Heart right ventricle (tissue), 16 donors: ENCODE measurements at regions not wholly inside any gene's neighbourhood (a gene's known extent, or its start where the extent isn't known, plus 50 kb on each side); places are given as distances from the start of the nearest gene placed in this dataset.

Experiments used
- ATAC-seq, 8 donors: fragments of 200-7000 bp; cut with Tn5 transposase; one replicate each; pipeline ENCODE4 v1.9.1; 2020; ENCODE audit warnings: mild to moderate bottlenecking in 8 of 8, moderate library complexity in 8 of 8, moderate number of reproducible peaks in 1 of 8
- DNase-seq, 2 donors: peaks; one replicate each; pipeline ENCODE4 v3.0.0-alpha.2; 2020
- H3K27ac ChIP-seq, 10 donors: fragments of 200-600 bp; sonication (generic) in 2 of 10; one replicate each; pipeline versions ENCODE4 v1.5.0 to v1.8.0; 2020 to 2022; ENCODE audit warnings: mild to moderate bottlenecking in 3 of 10
- H3K27me3 ChIP-seq, 7 donors: fragments of 200-600 bp; one replicate each; pipeline ENCODE4 v1.8.0; 2021 to 2022; ENCODE audit warnings: mild to moderate bottlenecking in 2 of 7
- H3K36me3 ChIP-seq, 9 donors: fragments of 200-600 bp; sonication (generic) in 1 of 9; one replicate each; pipeline versions ENCODE4 v1.5.0 to v1.8.0; 2020 to 2022; ENCODE audit warnings: mild to moderate bottlenecking in 2 of 9
- H3K4me1 ChIP-seq, 9 donors: fragments of 200-600 bp; sonication (generic) in 1 of 9; one replicate each; pipeline versions ENCODE4 v1.5.0 to v1.8.0; 2020 to 2022; ENCODE audit warnings: mild to moderate bottlenecking in 4 of 9
- H3K4me3 ChIP-seq, 10 donors: fragments of 200-600 bp; sonication (generic) in 2 of 10; one replicate each; pipeline versions ENCODE4 v1.5.0 to v1.8.0; 2020 to 2022; ENCODE audit warnings: mild to moderate bottlenecking in 7 of 10, moderate library complexity in 2 of 10
- H3K9me3 ChIP-seq, 11 donors: fragments of 200-600 bp in 10 of 11; sonication (generic) in 2 of 11; one replicate each; pipeline versions ENCODE4 v1.5.0 to v1.8.0; 2013 to 2022; ENCODE audit warnings: mild to moderate bottlenecking in 2 of 11, control low read depth in 1 of 11, moderate library complexity in 1 of 11
- WGBS, 2 donors: extraction: QIAGEN DNeasy Blood & Tissue Kit; methylation state at CpG; one replicate each; pipeline ENCODE4 v1.1.7; 2013; ENCODE audit warnings: inconsistent platforms in 1 of 2; 5-methylcytosine and 5-hydroxymethylcytosine counted together
- intact Hi-C, 10 donors: fragments of 100-400 bp; cut with DNase I; formaldehyde crosslinking; loops; one replicate each; pipeline versions ENCODE4 v1.11.1 to v1.14.2; 2022
- TF ChIP-seq, protein P1 (sequence below), 9 donors: fragments of 200-600 bp; sonication (generic) in 2 of 9; IDR thresholded peaks; one replicate each; pipeline versions ENCODE4 v1.5.0 to v1.8.0; 2021 to 2022; ENCODE audit warnings: antibody characterized with exemption in 9 of 9, mild to moderate bottlenecking in 5 of 9, moderate library complexity in 1 of 9
- donor health status: Arrhythmogenic right ventricular cardiomyopathy.
- donor health status: ischemic (EF 13 %, LVEDD 7.1; RV severe dilation, severe dysfunction).
- donor health status: healthy with polysubstance abuse.
- donor health status: DM: no; HTN: yes; CAD: no.
- donor health status: DM: no; HTN: no; CAD: no.
- donor health status: ischemic (EF 25% LVEDD 6.9; RV normal size, moderate dysfunction).
- donor health status: ischemic (EF 25% LVEDD 5.7; RV mildly dilated, moderate dysfunction).
- donor health status: healthy.
- donor health status: DM: yes; HTN: yes; CAD: no.
- donor health status: Ischemic cardiomyopathy.
- donor health status: ischemic (EF 35%, LVEDD 5.7; RV mildly dilated, moderate dysfunction).
- donor health status: nonischemic (EF 11% LVEDD 7.7; RV severe dilation, severe dysfunction).
- donor health status: DM: yes; HTN: yes; CAD: no.
- donor health status: PGD.
- donor health status: ischemic (EF 29% LVEDD 5.4; RV normal size, mild dysfunction).
- donor health status: nonischemic (EF 23%, LVEDD 6.1; RV moderate dilation, normal function).

DNA sequence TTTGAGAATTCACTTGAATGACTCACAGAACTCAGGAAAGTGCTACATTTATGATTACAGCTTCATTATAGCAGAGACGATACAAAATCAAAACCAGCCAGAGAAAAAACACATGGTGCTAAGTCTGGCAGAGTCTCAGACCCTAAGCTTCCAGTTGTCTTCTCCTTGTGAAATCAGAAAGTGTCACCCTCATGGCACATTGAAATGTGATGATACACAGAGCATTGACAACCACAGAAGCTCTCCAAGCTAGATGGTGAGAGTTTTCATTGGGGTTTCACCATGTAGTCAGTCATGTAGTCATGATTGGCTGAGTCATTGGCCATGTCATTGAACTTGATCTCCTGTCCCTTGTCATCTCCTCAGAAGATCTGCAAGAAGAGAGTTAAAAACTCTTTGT is 526.6 kb downstream of the MRPL39 start:
- intact Hi-C loops: no loop called here

DNA sequence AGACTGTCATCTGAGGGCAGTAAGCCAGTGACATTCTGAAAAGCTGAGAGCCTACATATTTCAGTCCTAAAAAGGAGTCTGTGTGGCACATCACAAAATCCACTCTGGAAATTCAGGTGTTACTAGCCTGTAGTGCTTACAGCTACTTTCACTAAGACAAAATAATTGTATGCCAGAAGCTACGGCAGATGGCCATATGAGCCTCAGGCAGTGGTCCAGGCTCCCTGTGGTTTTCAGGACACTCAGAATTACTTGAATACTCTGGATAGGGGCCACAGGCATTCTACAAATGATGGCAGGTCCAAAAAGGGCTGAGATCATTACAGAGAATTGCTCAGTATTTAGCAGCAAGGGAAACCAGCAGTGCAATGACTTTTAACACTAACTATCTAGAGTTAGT is 527.1 kb downstream of the MRPL39 start:
- ATAC-seq (no peak), DNase-seq (no peak)
- Histone ChIP-seq H3K4me1 (no peaks in the 10 kb centered on the region), H3K27me3 (no peaks in the 10 kb centered on the region), H3K27ac (no peak overlapping the region), H3K36me3 (no peaks in the 10 kb centered on the region), H3K4me3 (no peak overlapping the region), H3K9me3 (no peaks in the 10 kb centered on the region)
- TF ChIP-seq, protein P1, sequence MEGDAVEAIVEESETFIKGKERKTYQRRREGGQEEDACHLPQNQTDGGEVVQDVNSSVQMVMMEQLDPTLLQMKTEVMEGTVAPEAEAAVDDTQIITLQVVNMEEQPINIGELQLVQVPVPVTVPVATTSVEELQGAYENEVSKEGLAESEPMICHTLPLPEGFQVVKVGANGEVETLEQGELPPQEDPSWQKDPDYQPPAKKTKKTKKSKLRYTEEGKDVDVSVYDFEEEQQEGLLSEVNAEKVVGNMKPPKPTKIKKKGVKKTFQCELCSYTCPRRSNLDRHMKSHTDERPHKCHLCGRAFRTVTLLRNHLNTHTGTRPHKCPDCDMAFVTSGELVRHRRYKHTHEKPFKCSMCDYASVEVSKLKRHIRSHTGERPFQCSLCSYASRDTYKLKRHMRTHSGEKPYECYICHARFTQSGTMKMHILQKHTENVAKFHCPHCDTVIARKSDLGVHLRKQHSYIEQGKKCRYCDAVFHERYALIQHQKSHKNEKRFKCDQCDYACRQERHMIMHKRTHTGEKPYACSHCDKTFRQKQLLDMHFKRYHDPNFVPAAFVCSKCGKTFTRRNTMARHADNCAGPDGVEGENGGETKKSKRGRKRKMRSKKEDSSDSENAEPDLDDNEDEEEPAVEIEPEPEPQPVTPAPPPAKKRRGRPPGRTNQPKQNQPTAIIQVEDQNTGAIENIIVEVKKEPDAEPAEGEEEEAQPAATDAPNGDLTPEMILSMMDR (IDR thresholded peaks at IDR 0.05): no peak
- 84 to 86% methylated on average over 1 of the region's 1 CpG for WGBS, 2 donors
- intact Hi-C loops: no loop called here

More for the DNA sequence above, 526.6 kb downstream of the MRPL39 start:
- H3K27ac ChIP-seq: no peak overlapping the region
- no peak overlapping the region for H3K4me3 ChIP-seq
- ATAC-seq (no peak), DNase-seq (no peak)
- H3K4me1 ChIP-seq: no peaks in the 10 kb centered on the region
- 84 to 89% methylated on average over 1 of the region's 1 CpG for WGBS, 2 donors
- H3K36me3 ChIP-seq: no peaks in the 10 kb centered on the region
- no peaks in the 10 kb centered on the region for H3K9me3 ChIP-seq
- H3K27me3 ChIP-seq: no peaks in the 10 kb centered on the region
- TF ChIP-seq, protein P1 (IDR thresholded peaks at IDR 0.05): no peak

DNA sequence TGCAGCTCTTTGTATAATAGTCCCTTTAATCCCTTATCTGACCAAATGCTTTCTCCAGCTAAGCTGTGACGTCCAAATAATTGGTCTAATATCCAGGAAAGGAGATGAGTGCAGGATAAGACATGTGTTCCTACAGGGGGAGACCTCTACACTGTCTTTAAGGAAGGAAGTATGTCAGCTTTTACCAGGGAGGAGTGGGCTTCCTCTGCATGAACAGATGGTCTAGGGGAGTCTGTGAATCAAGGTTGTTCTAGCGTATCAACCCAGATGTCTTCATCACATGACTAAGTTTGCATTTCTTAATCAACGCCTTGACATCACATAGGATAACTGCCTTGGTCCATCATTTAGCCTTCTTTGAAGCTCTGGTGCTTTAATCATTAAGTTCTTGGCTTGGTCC is 528.2 kb downstream of the MRPL39 start:
- Histone ChIP-seq H3K9me3 (no peaks in the 10 kb centered on the region), H3K4me1 (no peaks in the 10 kb centered on the region), H3K27ac (no peak overlapping the region), H3K36me3 (no peaks in the 10 kb centered on the region), H3K4me3 (no peak overlapping the region), H3K27me3 (no peaks in the 10 kb centered on the region)
- ATAC-seq: no peak
- TF ChIP-seq, protein P1 (IDR thresholded peaks at IDR 0.05): no peak
- intact Hi-C loops: no loop called here
- WGBS, 2 donors: 50 to 63% methylated on average over 3 of the region's 3 CpGs
- no peak for DNase-seq

DNA sequence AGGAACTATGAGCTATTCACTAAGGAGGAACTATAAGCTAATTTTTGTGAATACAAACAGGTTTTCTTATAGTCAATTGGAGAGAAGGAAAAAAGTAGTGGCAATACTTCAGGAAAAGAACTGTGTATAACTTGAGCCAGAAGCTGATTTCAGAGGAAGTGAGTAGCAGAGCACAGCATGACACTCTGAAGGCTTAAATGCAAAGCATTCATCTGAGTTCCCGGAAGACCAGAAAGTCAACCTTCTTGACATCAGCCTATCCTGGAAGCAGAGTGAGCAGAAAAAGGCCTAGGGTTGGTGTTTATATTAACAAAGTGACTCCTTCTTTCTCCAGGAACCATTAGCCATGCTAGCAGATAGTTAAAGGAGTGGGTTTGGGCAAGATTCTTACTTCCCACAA is 545.2 kb downstream of the MRPL39 start:
- H3K27me3 ChIP-seq: no peaks in the 10 kb centered on the region
- H3K27ac ChIP-seq: no peak overlapping the region
- no peaks in the 10 kb centered on the region for H3K4me1 ChIP-seq
- TF ChIP-seq, protein P1 (IDR thresholded peaks at IDR 0.05): no peak
- DNase-seq: no peak
- H3K9me3 ChIP-seq: no peaks in the 10 kb centered on the region
- ATAC-seq: no peak
- H3K4me3 ChIP-seq: no peak overlapping the region
- intact Hi-C loops: no loop called here
- WGBS, 2 donors: 53 to 68% methylated on average over 1 of the region's 1 CpG
- no peaks in the 10 kb centered on the region for H3K36me3 ChIP-seq

DNA sequence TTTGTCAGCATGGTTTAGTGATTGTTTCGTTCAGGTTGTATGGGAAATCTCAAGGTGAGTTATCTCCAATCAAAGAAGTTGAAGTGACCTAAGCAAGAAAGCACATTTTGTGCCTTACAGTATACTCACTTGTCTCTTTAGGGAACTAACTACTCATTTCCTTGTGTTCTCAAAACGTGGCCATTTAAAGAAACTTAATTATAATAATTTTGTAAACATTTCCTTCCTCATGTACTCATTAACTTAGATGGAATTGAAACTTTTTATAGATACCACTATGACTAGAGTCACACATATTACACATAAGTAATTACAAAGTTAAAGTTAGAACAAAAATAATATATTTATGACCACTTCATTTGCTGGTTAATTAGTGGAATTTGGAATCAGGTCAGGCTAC is 552.6 kb downstream of the MRPL39 start:
- no peaks in the 10 kb centered on the region for H3K27me3 ChIP-seq
- H3K4me1 ChIP-seq: no peaks in the 10 kb centered on the region
- intact Hi-C loops: no loop called here
- WGBS, 2 donors: 41 to 50% methylated on average over 2 of the region's 2 CpGs
- DNase-seq (no peak), ATAC-seq (no peak)
- no peak overlapping the region for H3K4me3 ChIP-seq
- H3K27ac ChIP-seq: no peak overlapping the region
- TF ChIP-seq, protein P1 (IDR thresholded peaks at IDR 0.05): no peak
- H3K9me3 ChIP-seq: peaks cover 0 to 11% (median 0%) of the 10 kb centered on the region in 11 donors
- H3K36me3 ChIP-seq: no peaks in the 10 kb centered on the region
